ENCODE measurements at regions not wholly inside any gene's neighbourhood (a gene's known extent, or its start where the extent isn't known, plus 50 kb on each side); places are given as distances from the start of the nearest gene placed in this dataset.

GRCh38 chr6:21970569-21971300 is 326.1 kb downstream of the PRL start:
- no peak for DNase-seq

- DNase-seq, result no peak
Measured at GRCh38 chr6:21971541-21971940, 325.3 kb downstream of the PRL start.

GRCh38 chr6:21972516-21972915 is 324.3 kb downstream of the PRL start:
- DNase-seq, result no peak

- DNase-seq, result no peak
Measured at GRCh38 chr6:21977346-21977745, 319.5 kb downstream of the PRL start.

- no peak for DNase-seq
Measured at GRCh38 chr6:21981235-21981833, 315.5 kb downstream of the PRL start.

- no peak for DNase-seq
Measured at GRCh38 chr6:21984135-21984534, 312.7 kb downstream of the PRL start.

GRCh38 chr6:21984561-21984960 is 312.3 kb downstream of the PRL start:
- no peak for DNase-seq

- no peak for DNase-seq
Measured at GRCh38 chr6:21985904-21986303, 310.9 kb downstream of the PRL start.

GRCh38 chr6:21986703-21987102 is 310.1 kb downstream of the PRL start:
- no peak for DNase-seq

- DNase-seq, result no peak
Measured at GRCh38 chr6:21987501-21987957, 309.3 kb downstream of the PRL start.

- no peak for DNase-seq
Measured at GRCh38 chr6:21990577-21990976, 306.3 kb downstream of the PRL start.

- no peak for DNase-seq
Measured at GRCh38 chr6:21992178-21992967, 304.5 kb downstream of the PRL start.

GRCh38 chr6:21993841-21994240 is 303.0 kb downstream of the PRL start:
- DNase-seq, result no peak

- DNase-seq, result no peak
Measured at GRCh38 chr6:21994821-21995220, 302.0 kb downstream of the PRL start.

- DNase-seq, result no peak
Measured at GRCh38 chr6:21995318-21995717, 301.5 kb downstream of the PRL start.

GRCh38 chr6:21996425-21997118 is 300.3 kb downstream of the PRL start:
- no peak for DNase-seq

GRCh38 chr6:21997119-21998037 is 299.5 kb downstream of the PRL start:
- no peak for DNase-seq

- no peak for DNase-seq
Measured at GRCh38 chr6:21998582-21998981, 298.3 kb downstream of the PRL start.

- no peak for DNase-seq
Measured at GRCh38 chr6:21999012-21999528, 297.8 kb downstream of the PRL start.

GRCh38 chr6:21999741-22000140 is 297.1 kb downstream of the PRL start:
- DNase-seq, result no peak

- DNase-seq, result no peak
Measured at GRCh38 chr6:22001396-22002027, 295.3 kb downstream of the PRL start.
